ENCODE measurements at regions not wholly inside any gene's neighbourhood (a gene's known extent, or its start where the extent isn't known, plus 50 kb on each side); places are given as distances from the start of the nearest gene placed in this dataset.

DNA sequence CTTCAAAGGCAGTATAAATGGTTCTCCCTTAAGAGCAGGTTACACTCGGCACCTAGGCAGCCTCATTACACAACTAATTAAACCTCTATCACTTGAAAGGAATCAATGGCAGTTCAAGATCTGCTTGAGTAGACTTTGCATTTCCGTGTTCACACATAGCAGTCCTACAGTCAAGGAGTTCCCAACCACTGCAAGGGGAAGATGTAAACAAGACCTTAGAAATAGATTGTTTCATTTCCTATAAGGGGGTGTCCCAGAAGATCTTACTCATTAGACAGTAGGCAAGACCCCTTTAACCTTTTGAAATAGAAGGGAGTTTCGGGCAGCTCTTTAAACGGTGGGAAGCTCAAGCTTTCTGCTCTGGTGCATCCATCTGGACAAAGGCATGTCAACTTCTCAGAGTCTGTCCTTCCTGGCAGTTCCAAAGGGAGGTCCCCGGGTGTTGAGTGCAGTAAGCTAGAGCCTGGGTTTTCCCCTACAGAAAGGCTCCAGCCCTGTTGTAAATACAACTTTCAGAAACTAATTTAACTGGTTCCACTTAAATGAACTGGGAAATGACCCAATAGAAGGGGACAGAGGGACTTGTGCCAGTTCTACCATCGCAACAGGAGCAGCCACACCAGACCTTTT is 150.8 kb downstream of the RBMX2 start:
- TF ChIP-seq STAT1 (IDR thresholded peaks at IDR 0.05; ENCODE audit: unreplicated experiment) = no peak
- no peak for TF ChIP-seq POLR2AphosphoS5 (IDR thresholded peaks at IDR 0.05; ENCODE audit: low read depth)
- TF ChIP-seq, protein P1, sequence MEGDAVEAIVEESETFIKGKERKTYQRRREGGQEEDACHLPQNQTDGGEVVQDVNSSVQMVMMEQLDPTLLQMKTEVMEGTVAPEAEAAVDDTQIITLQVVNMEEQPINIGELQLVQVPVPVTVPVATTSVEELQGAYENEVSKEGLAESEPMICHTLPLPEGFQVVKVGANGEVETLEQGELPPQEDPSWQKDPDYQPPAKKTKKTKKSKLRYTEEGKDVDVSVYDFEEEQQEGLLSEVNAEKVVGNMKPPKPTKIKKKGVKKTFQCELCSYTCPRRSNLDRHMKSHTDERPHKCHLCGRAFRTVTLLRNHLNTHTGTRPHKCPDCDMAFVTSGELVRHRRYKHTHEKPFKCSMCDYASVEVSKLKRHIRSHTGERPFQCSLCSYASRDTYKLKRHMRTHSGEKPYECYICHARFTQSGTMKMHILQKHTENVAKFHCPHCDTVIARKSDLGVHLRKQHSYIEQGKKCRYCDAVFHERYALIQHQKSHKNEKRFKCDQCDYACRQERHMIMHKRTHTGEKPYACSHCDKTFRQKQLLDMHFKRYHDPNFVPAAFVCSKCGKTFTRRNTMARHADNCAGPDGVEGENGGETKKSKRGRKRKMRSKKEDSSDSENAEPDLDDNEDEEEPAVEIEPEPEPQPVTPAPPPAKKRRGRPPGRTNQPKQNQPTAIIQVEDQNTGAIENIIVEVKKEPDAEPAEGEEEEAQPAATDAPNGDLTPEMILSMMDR (conservative IDR thresholded peaks at IDR 0.05; ENCODE audit: low read depth in 2 of 2) = no peak
- no peak for TF ChIP-seq EZH2 (IDR thresholded peaks at IDR 0.05; ENCODE audit: low read depth, unreplicated experiment)
- TF ChIP-seq, protein P2, sequence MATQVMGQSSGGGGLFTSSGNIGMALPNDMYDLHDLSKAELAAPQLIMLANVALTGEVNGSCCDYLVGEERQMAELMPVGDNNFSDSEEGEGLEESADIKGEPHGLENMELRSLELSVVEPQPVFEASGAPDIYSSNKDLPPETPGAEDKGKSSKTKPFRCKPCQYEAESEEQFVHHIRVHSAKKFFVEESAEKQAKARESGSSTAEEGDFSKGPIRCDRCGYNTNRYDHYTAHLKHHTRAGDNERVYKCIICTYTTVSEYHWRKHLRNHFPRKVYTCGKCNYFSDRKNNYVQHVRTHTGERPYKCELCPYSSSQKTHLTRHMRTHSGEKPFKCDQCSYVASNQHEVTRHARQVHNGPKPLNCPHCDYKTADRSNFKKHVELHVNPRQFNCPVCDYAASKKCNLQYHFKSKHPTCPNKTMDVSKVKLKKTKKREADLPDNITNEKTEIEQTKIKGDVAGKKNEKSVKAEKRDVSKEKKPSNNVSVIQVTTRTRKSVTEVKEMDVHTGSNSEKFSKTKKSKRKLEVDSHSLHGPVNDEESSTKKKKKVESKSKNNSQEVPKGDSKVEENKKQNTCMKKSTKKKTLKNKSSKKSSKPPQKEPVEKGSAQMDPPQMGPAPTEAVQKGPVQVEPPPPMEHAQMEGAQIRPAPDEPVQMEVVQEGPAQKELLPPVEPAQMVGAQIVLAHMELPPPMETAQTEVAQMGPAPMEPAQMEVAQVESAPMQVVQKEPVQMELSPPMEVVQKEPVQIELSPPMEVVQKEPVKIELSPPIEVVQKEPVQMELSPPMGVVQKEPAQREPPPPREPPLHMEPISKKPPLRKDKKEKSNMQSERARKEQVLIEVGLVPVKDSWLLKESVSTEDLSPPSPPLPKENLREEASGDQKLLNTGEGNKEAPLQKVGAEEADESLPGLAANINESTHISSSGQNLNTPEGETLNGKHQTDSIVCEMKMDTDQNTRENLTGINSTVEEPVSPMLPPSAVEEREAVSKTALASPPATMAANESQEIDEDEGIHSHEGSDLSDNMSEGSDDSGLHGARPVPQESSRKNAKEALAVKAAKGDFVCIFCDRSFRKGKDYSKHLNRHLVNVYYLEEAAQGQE (IDR thresholded peaks at IDR 0.05; ENCODE audit: unreplicated experiment) = no peak
- TF ChIP-seq, protein P3, sequence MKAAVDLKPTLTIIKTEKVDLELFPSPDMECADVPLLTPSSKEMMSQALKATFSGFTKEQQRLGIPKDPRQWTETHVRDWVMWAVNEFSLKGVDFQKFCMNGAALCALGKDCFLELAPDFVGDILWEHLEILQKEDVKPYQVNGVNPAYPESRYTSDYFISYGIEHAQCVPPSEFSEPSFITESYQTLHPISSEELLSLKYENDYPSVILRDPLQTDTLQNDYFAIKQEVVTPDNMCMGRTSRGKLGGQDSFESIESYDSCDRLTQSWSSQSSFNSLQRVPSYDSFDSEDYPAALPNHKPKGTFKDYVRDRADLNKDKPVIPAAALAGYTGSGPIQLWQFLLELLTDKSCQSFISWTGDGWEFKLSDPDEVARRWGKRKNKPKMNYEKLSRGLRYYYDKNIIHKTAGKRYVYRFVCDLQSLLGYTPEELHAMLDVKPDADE (IDR thresholded peaks at IDR 0.05) = no peak
- no peak for TF ChIP-seq EZH2phosphoT487 (IDR thresholded peaks at IDR 0.05; ENCODE audit: unreplicated experiment)
- TF ChIP-seq JUNB (IDR thresholded peaks at IDR 0.05; ENCODE audit: unreplicated experiment) = no peak
